Activated B cell treated with CpG ODN at 0.5 μM for 24 hours (primary cell): ENCODE measurements at regions not wholly inside any gene's neighbourhood (a gene's known extent, or its start where the extent isn't known, plus 50 kb on each side); places are given as distances from the start of the nearest gene placed in this dataset.

Source experiments
- ATAC-seq: fragments of 200-7000 bp; cut with Tn5 transposase; one replicate; pipeline ENCODE4 v1.10.0; 2021; ENCODE audit warnings: low read depth, mild to moderate bottlenecking, moderate library complexity
- CTCF ChIA-PET: fragments of 350-600 bp; sonication (Branson Sonifier 250); formaldehyde crosslinking; loops from one replicate; lab custom pipeline; 2021; ENCODE audit warnings: antibody characterized with exemption; lab: Charles Lee
- POLR2A ChIA-PET: fragments of 350-600 bp; sonication (Branson Sonifier 250); formaldehyde crosslinking; loops from one replicate; lab custom pipeline; 2021; ENCODE audit warnings: antibody characterized with exemption; lab: Charles Lee
- DNase-seq: peaks from one replicate; pipeline ENCODE4 v3.0.0; 2022
- H3K27ac Mint-ChIP-seq: one replicate; pipeline ENCODE4 v1.8.0; 2020; ENCODE audit warnings: mixed read lengths
- H3K27me3 Mint-ChIP-seq: one replicate; pipeline ENCODE4 v1.8.0; 2021; ENCODE audit warnings: mixed read lengths
- H3K36me3 Mint-ChIP-seq: one replicate; pipeline ENCODE4 v1.8.0; 2021; ENCODE audit warnings: low read depth, mixed read lengths
- H3K4me1 Mint-ChIP-seq: one replicate; pipeline ENCODE4 v1.8.0; 2021; ENCODE audit warnings: mixed read lengths
- H3K4me3 Mint-ChIP-seq: one replicate; pipeline ENCODE4 v1.8.0; 2020; ENCODE audit warnings: mild to moderate bottlenecking, mixed read lengths
- H3K9me3 Mint-ChIP-seq: one replicate; pipeline ENCODE4 v1.8.0; 2020; ENCODE audit warnings: mixed read lengths
- CTCF ChIP-seq: fragments of 200-600 bp; IDR thresholded peaks from one replicate; pipeline ENCODE4 v1.8.0; 2022; ENCODE audit warnings: antibody characterized with exemption, mild to moderate bottlenecking
- intact Hi-C: fragments of 100-400 bp; cut with micrococcal nuclease; formaldehyde crosslinking; loops from one replicate; pipeline ENCODE4 v1.15.1; 2024

- CTCF ChIA-PET = interaction anchor here (1.0 to 2.9 kb wide), 4 partner anchors 11 to 250 kb away, joined by 3 to 10 read pairs (median 3); no protein-coding TSS in a partner anchor
- POLR2A ChIA-PET = interaction anchor here (1.0 to 1.8 kb wide), 3 partner anchors 19 to 170 kb away, joined by 3 to 6 read pairs (median 4); partner anchors contain the start of gene NR3C1
- H3K27ac Mint-ChIP-seq = no peak overlapping the region
Measured at GRCh38 chr5:143574236-143574635, 170.8 kb upstream of the NR3C1 start.

GRCh38 chr5:143573568-143574170 lies 170.2 kb upstream of the NR3C1 start:
- CTCF ChIA-PET = interaction anchor here (0.6 to 2.9 kb wide), 6 partner anchors 9 to 251 kb away, joined by 3 to 10 read pairs (median 3); no protein-coding TSS in a partner anchor
- ATAC-seq (peak; percentile 85), DNase-seq (no peak)
- no peak for TF ChIP-seq CTCF
- intact Hi-C loops = loop anchor here (1.0 kb wide), 1 partner anchor 9 kb away; no protein-coding TSS in a partner anchor
- Mint-ChIP-seq H3K27ac (no peak overlapping the region), H3K9me3 (no peaks in the 10 kb centered on the region), H3K27me3 (no peaks in the 10 kb centered on the region), H3K4me3 (no peak overlapping the region), H3K4me1 (peaks cover 14% of the 10 kb centered on the region), H3K36me3 (no peaks in the 10 kb centered on the region)
- POLR2A ChIA-PET = interaction anchor here (1.0 to 1.8 kb wide), 3 partner anchors 19 to 170 kb away, joined by 3 to 6 read pairs (median 4); partner anchors contain the start of gene NR3C1

More at GRCh38 chr5:143574236-143574635, 170.8 kb upstream of the NR3C1 start:
- TF ChIP-seq CTCF = no peak
- Mint-ChIP-seq H3K27me3 (no peaks in the 10 kb centered on the region), H3K9me3 (no peaks in the 10 kb centered on the region), H3K4me1 (peaks cover 14% of the 10 kb centered on the region), H3K4me3 (no peak overlapping the region), H3K36me3 (no peaks in the 10 kb centered on the region)
- DNase-seq (no peak), ATAC-seq (no peak)
- intact Hi-C loops = no loop called here

GRCh38 chr5:143572671-143573070 lies 169.2 kb upstream of the NR3C1 start:
- H3K27me3 Mint-ChIP-seq = no peaks in the 10 kb centered on the region
- ATAC-seq (no peak), DNase-seq (no peak)
- intact Hi-C loops = loop anchor here (1.0 kb wide), 1 partner anchor 8 kb away; no protein-coding TSS in a partner anchor
- H3K4me3 Mint-ChIP-seq = no peak overlapping the region
- no peaks in the 10 kb centered on the region for H3K9me3 Mint-ChIP-seq
- ChIA-PET CTCF (interaction anchor here (1.4 to 2.9 kb wide), 2 partner anchors 10 to 252 kb away, joined by 3 to 10 read pairs; no protein-coding TSS in a partner anchor), POLR2A (interaction anchor here (0.6 to 1.8 kb wide), 2 partner anchors 138 to 168 kb away, joined by 3 to 4 read pairs; no protein-coding TSS in a partner anchor)
- TF ChIP-seq CTCF = no peak
- H3K27ac Mint-ChIP-seq = no peak overlapping the region
- peaks cover 14% of the 10 kb centered on the region for H3K4me1 Mint-ChIP-seq
- no peaks in the 10 kb centered on the region for H3K36me3 Mint-ChIP-seq

GRCh38 chr5:143571642-143572624 lies 168.4 kb upstream of the NR3C1 start:
- Mint-ChIP-seq H3K4me3 (no peak overlapping the region), H3K27ac (no peak overlapping the region), H3K9me3 (no peaks in the 10 kb centered on the region), H3K4me1 (peaks cover 14% of the 10 kb centered on the region), H3K27me3 (no peaks in the 10 kb centered on the region), H3K36me3 (no peaks in the 10 kb centered on the region)
- TF ChIP-seq CTCF = no peak
- no peak for ATAC-seq
- CTCF ChIA-PET = interaction anchor here (1.4 to 2.9 kb wide), 2 partner anchors 11 to 253 kb away, joined by 3 to 10 read pairs; no protein-coding TSS in a partner anchor
- POLR2A ChIA-PET = interaction anchor here (0.6 kb wide), 1 partner anchor 168 kb away, joined by 3 read pairs; no protein-coding TSS in a partner anchor
- intact Hi-C loops = no loop called here
- no peak for DNase-seq
